Fibroblast of mammary gland (primary cell): ENCODE measurements at regions not wholly inside any gene's neighbourhood (a gene's known extent, or its start where the extent isn't known, plus 50 kb on each side); places are given as distances from the start of the nearest gene placed in this dataset.

Source experiments
- DNase-seq: peaks from one replicate; pipeline ENCODE4 v3.0.0-alpha.2; 2010; ENCODE audit warnings: low read depth
- H3K4me3 ChIP-seq: 2 replicates; pipeline ENCODE4 v1.5.1; 2011; ENCODE audit warnings: low read depth, mild to moderate bottlenecking, low read length, moderate library complexity; ENCODE audit not compliant: control insufficient read depth
- CTCF ChIP-seq: conservative IDR thresholded peaks from 2 replicates; pipeline ENCODE4 v1.5.1; 2011; ENCODE audit warnings: low read depth, low read length, inconsistent platforms; ENCODE audit not compliant: control insufficient read depth, insufficient read depth

- no peak for DNase-seq
- no peak for TF ChIP-seq CTCF
- no peak overlapping the region for H3K4me3 ChIP-seq
These were observed 79.4 kb upstream of the IZUMO3 start for GRCh38 chr9:24625097-24625496.

- no peak for DNase-seq
- H3K4me3 ChIP-seq, result no peak overlapping the region
- no peak for TF ChIP-seq CTCF
These were observed 78.8 kb upstream of the IZUMO3 start for GRCh38 chr9:24624481-24624880.

- no peak for DNase-seq
- TF ChIP-seq CTCF, result no peak
- H3K4me3 ChIP-seq, result no peak overlapping the region
These were observed 75.0 kb upstream of the IZUMO3 start for GRCh38 chr9:24620741-24621140.

- DNase-seq, result no peak
- no peak for TF ChIP-seq CTCF
- no peak overlapping the region for H3K4me3 ChIP-seq
These were observed 71.2 kb upstream of the IZUMO3 start for GRCh38 chr9:24616863-24617262.

- H3K4me3 ChIP-seq, result no peak overlapping the region
- DNase-seq, result no peak
- TF ChIP-seq CTCF, result peak; percentile 2
These were observed 68.4 kb upstream of the IZUMO3 start for GRCh38 chr9:24614070-24614469.

GRCh38 chr9:24608599-24608998, 62.9 kb upstream of the IZUMO3 start:
- no peak overlapping the region for H3K4me3 ChIP-seq
- TF ChIP-seq CTCF, result no peak
- no peak for DNase-seq

- peak; percentile 35 for DNase-seq
- TF ChIP-seq CTCF, result no peak
- H3K4me3 ChIP-seq, result no peak overlapping the region
These were observed 57.1 kb upstream of the IZUMO3 start for GRCh38 chr9:24602693-24603352.
